Neural cell (in vitro differentiated cells): ENCODE measurements at regions not wholly inside any gene's neighbourhood (a gene's known extent, or its start where the extent isn't known, plus 50 kb on each side); places are given as distances from the start of the nearest gene placed in this dataset.
"Not testable (repeated sequence)": the region's sequence is repeated elsewhere in the genome, so short reads cannot be mapped to it uniquely, and the experiment has no call there.

Experiments used
- H2AFZ ChIP-seq: fragments of 200-600, 300-800 bp; sonication (generic), shearing (Covaris generic); 2 replicates; pipeline ENCODE4 v1.6.0; 2014; ENCODE audit warnings: low read depth, mild to moderate bottlenecking, antibody characterized with exemption, low read length, moderate library complexity
- H3F3A ChIP-seq: fragments of 200-600 bp; shearing (Covaris generic); 2 replicates; pipeline ENCODE4 v1.6.1; 2016; ENCODE audit warnings: mild to moderate bottlenecking, moderate library complexity, mixed read lengths, antibody characterized with exemption, low read length; ENCODE audit not compliant: insufficient read depth, poor library complexity, severe bottlenecking
- H3K27ac ChIP-seq: fragments of 200-600, 300-800 bp; sonication (generic), shearing (Covaris generic); 2 replicates; pipeline ENCODE4 v1.5.1; 2014; ENCODE audit warnings: mild to moderate bottlenecking, low read length, moderate library complexity
- H3K27me3 ChIP-seq: fragments of 300-800, 200-600 bp; sonication (generic), shearing (Covaris generic); 2 replicates; pipeline ENCODE4 v1.6.0; 2014; ENCODE audit warnings: mild to moderate bottlenecking, low read depth, low read length, moderate library complexity; ENCODE audit not compliant: insufficient read depth
- H3K36me3 ChIP-seq: fragments of 300-800, 200-600 bp; sonication (generic), shearing (Covaris generic); 2 replicates; pipeline ENCODE4 v1.5.1; 2014; ENCODE audit warnings: mild to moderate bottlenecking, antibody characterized with exemption, low read length, moderate library complexity; ENCODE audit not compliant: insufficient read depth
- H3K4me2 ChIP-seq: fragments of 300-800, 200-600 bp; sonication (generic), shearing (Covaris generic); 2 replicates; pipeline ENCODE4 v1.6.0; 2014; ENCODE audit warnings: mild to moderate bottlenecking, low read length
- H3K4me3 ChIP-seq: fragments of 300-800, 200-600 bp; sonication (generic), shearing (Covaris generic); 2 replicates; pipeline ENCODE4 v1.5.1; 2014; ENCODE audit warnings: mild to moderate bottlenecking, low read length, moderate library complexity
- H3K79me2 ChIP-seq: fragments of 200-600 bp; shearing (Covaris generic); replicated peaks from 2 replicates; pipeline ENCODE4 v1.6.0; 2014; ENCODE audit warnings: mild to moderate bottlenecking, low read length, moderate library complexity; ENCODE audit not compliant: insufficient read depth
- H3K9ac ChIP-seq: fragments of 300-800, 200-600 bp; sonication (generic), shearing (Covaris generic); 2 replicates; pipeline ENCODE4 v1.6.1; 2016; ENCODE audit warnings: mild to moderate bottlenecking, low read length, mixed read lengths
- H3K9me2 ChIP-seq: fragments of 200-600 bp; shearing (Covaris generic); 2 replicates; pipeline ENCODE4 v1.6.1; 2016; ENCODE audit warnings: mild to moderate bottlenecking, low read length, mixed read lengths; ENCODE audit not compliant: insufficient read depth
- H3K9me3 ChIP-seq: fragments of 200-600, 300-800 bp; sonication (generic), shearing (Covaris generic); 2 replicates; pipeline ENCODE4 v1.6.1; 2016; ENCODE audit warnings: mild to moderate bottlenecking, mixed run types, low read length, moderate library complexity, mixed read lengths
- H4K20me1 ChIP-seq: fragments of 200-600 bp; shearing (Covaris generic); 2 replicates; pipeline ENCODE4 v1.6.1; 2016; ENCODE audit warnings: mild to moderate bottlenecking, mixed run types; ENCODE audit not compliant: insufficient read depth
- EP300 ChIP-seq: fragments of 450-650 bp; conservative IDR thresholded peaks from 2 replicates; pipeline ENCODE4 v1.6.1; 2014; ENCODE audit warnings: antibody characterized with exemption, mild to moderate bottlenecking, moderate library complexity; ENCODE audit not compliant: poor library complexity, severe bottlenecking
- EZH2 ChIP-seq: fragments of 200-600, 300-800 bp; shearing (Covaris generic), sonication (generic); IDR thresholded peaks from 2 replicates; pipeline ENCODE4 v1.6.1; 2014; ENCODE audit warnings: antibody characterized with exemption, low read length, borderline replicate concordance, mild to moderate bottlenecking; ENCODE audit not compliant: insufficient read depth, poor library complexity, severe bottlenecking
- MXI1 ChIP-seq: fragments of 450-650 bp; conservative IDR thresholded peaks from 2 replicates; pipeline ENCODE4 v1.6.1; 2014; ENCODE audit warnings: antibody characterized with exemption, mild to moderate bottlenecking; ENCODE audit not compliant: poor library complexity, severe bottlenecking
- POLR2AphosphoS5 ChIP-seq: IDR thresholded peaks from 2 replicates; pipeline ENCODE4 v1.6.1; 2012
- RAD21 ChIP-seq: fragments of 450-650 bp; conservative IDR thresholded peaks from 2 replicates; pipeline ENCODE4 v1.6.1; 2014; ENCODE audit warnings: antibody characterized with exemption, mild to moderate bottlenecking, moderate library complexity
- SMC3 ChIP-seq: fragments of 450-650 bp; conservative IDR thresholded peaks from 2 replicates; pipeline ENCODE4 v1.6.1; 2014; ENCODE audit warnings: antibody characterized with exemption, mild to moderate bottlenecking, moderate library complexity; ENCODE audit not compliant: poor library complexity
- TAF1 ChIP-seq: IDR thresholded peaks from 2 replicates; pipeline ENCODE4 v1.6.1; 2012; ENCODE audit warnings: low read depth
- TF ChIP-seq, protein P1 (sequence below): IDR thresholded peaks from 2 replicates; pipeline ENCODE4 v1.6.1; 2012; ENCODE audit warnings: borderline replicate concordance
- TF ChIP-seq, protein P2 (sequence below): fragments of 450-650 bp; IDR thresholded peaks from 2 replicates; pipeline ENCODE4 v1.5.1; 2014; ENCODE audit warnings: antibody characterized with exemption, mild to moderate bottlenecking, moderate library complexity; ENCODE audit not compliant: poor library complexity, severe bottlenecking

DNA sequence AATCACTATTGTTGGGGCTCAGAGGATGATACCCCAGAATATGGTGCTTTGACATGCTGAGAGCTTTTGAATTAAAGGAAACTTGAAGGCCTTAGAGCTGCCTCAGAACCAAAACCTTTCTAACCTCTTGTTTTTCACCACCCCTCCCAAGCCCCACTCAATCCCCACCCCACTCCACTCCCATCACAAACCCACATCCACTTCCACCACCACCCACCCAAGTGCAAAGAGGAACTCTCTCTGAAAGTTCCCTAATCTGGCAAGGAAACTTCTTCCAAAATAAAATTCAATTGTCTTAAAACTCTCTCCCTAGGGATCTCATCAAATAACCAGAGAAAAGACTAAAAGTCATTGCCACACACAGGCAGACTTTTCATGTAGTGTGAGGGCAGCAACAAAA, 301.2 kb upstream of the ARHGEF26 start:
- Histone ChIP-seq H3K9me2 (no peaks in the 10 kb centered on the region), H3K9ac (no peak overlapping the region), H3K79me2 (no peaks in the 10 kb centered on the region), H3K9me3 (no peaks in the 10 kb centered on the region), H3K27me3 (no peaks in the 10 kb centered on the region), H2AFZ (no peak overlapping the region), H3F3A (no peaks in the 10 kb centered on the region), H4K20me1 (no peaks in the 10 kb centered on the region), H3K4me2 (no peak overlapping the region), H3K27ac (no peak overlapping the region), H3K36me3 (no peaks in the 10 kb centered on the region), H3K4me3 (no peak overlapping the region)
- TF ChIP-seq RAD21 (no peak), MXI1 (no peak), POLR2AphosphoS5 (no peak), EZH2 (no peak)
- TF ChIP-seq, protein P1, sequence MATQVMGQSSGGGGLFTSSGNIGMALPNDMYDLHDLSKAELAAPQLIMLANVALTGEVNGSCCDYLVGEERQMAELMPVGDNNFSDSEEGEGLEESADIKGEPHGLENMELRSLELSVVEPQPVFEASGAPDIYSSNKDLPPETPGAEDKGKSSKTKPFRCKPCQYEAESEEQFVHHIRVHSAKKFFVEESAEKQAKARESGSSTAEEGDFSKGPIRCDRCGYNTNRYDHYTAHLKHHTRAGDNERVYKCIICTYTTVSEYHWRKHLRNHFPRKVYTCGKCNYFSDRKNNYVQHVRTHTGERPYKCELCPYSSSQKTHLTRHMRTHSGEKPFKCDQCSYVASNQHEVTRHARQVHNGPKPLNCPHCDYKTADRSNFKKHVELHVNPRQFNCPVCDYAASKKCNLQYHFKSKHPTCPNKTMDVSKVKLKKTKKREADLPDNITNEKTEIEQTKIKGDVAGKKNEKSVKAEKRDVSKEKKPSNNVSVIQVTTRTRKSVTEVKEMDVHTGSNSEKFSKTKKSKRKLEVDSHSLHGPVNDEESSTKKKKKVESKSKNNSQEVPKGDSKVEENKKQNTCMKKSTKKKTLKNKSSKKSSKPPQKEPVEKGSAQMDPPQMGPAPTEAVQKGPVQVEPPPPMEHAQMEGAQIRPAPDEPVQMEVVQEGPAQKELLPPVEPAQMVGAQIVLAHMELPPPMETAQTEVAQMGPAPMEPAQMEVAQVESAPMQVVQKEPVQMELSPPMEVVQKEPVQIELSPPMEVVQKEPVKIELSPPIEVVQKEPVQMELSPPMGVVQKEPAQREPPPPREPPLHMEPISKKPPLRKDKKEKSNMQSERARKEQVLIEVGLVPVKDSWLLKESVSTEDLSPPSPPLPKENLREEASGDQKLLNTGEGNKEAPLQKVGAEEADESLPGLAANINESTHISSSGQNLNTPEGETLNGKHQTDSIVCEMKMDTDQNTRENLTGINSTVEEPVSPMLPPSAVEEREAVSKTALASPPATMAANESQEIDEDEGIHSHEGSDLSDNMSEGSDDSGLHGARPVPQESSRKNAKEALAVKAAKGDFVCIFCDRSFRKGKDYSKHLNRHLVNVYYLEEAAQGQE: no peak
- TF ChIP-seq, protein P2, sequence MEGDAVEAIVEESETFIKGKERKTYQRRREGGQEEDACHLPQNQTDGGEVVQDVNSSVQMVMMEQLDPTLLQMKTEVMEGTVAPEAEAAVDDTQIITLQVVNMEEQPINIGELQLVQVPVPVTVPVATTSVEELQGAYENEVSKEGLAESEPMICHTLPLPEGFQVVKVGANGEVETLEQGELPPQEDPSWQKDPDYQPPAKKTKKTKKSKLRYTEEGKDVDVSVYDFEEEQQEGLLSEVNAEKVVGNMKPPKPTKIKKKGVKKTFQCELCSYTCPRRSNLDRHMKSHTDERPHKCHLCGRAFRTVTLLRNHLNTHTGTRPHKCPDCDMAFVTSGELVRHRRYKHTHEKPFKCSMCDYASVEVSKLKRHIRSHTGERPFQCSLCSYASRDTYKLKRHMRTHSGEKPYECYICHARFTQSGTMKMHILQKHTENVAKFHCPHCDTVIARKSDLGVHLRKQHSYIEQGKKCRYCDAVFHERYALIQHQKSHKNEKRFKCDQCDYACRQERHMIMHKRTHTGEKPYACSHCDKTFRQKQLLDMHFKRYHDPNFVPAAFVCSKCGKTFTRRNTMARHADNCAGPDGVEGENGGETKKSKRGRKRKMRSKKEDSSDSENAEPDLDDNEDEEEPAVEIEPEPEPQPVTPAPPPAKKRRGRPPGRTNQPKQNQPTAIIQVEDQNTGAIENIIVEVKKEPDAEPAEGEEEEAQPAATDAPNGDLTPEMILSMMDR: no peak

DNA sequence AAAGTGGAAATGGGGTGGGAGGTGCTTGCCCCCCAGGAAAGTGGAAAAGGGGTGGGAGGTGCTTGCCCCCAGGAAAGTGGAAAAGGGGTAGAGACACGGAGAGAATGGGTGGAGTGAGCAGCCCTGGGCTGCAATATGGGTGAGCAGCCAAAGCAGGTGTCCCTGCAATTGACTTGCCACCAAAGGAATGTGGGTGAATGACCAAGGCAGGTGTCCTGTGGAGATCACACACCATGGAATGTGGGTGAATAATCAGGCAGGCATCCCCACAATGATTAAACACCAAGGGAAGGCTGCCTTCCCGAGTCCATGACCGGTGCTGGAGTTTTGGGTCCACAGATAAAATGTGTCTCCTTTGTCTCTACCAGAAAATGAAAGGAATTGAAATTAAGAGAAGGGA, 292.8 kb upstream of the ARHGEF26 start:
- H3K27me3 ChIP-seq, H3K9me3 ChIP-seq, H3K4me2 ChIP-seq, H4K20me1 ChIP-seq, H2AFZ ChIP-seq, H3K36me3 ChIP-seq, H3K9ac ChIP-seq, H3K79me2 ChIP-seq, H3K27ac ChIP-seq, H3K4me3 ChIP-seq, H3F3A ChIP-seq, H3K9me2 ChIP-seq: not testable (repeated sequence)

DNA sequence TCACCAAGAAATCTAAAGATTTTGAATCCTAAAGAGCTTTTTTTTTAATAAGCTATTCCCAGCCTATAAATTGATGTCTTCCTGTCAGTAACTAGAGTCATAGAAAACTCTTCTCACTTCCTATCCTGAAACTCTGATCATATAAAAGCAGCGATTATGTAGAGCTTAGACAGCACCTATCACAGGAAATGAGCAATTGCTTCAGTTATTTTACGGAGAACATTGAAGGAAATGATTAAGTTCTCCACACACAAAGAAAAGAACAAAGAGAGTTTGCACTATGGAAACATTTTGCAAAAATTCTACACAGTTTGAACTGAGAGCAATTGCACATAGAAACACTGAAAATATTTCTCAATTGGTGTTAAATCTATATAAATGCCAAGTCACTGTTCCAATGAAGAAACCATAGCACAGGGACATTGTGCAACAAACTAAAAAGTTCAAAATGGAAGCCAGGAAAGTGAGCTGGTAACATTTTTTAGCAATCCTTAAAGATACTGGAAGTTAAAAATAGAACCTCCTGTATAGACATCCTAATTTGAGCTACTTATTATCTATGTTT, 291.5 kb upstream of the ARHGEF26 start:
- Histone ChIP-seq H3K9ac (no peak overlapping the region), H3F3A (no peaks in the 10 kb centered on the region), H3K27me3 (no peaks in the 10 kb centered on the region), H3K4me2 (no peak overlapping the region), H3K36me3 (no peaks in the 10 kb centered on the region), H2AFZ (no peak overlapping the region), H3K27ac (no peak overlapping the region), H3K79me2 (no peaks in the 10 kb centered on the region), H4K20me1 (no peaks in the 10 kb centered on the region), H3K4me3 (no peak overlapping the region), H3K9me3 (no peaks in the 10 kb centered on the region), H3K9me2 (no peaks in the 10 kb centered on the region)
- TF ChIP-seq TAF1: no peak
- TF ChIP-seq RAD21: no peak
- TF ChIP-seq, protein P2: no peak
- TF ChIP-seq POLR2AphosphoS5: no peak
- TF ChIP-seq EZH2: no peak
- TF ChIP-seq, protein P1: no peak
- TF ChIP-seq SMC3: no peak
- TF ChIP-seq EP300: no peak
- no peak for TF ChIP-seq MXI1
